GM23338 (cell line): ENCODE measurements at regions not wholly inside any gene's neighbourhood (a gene's known extent, or its start where the extent isn't known, plus 50 kb on each side); places are given as distances from the start of the nearest gene placed in this dataset.

Experiments
- ATAC-seq: fragments of 200-7000 bp; cut with Tn5 transposase; 3 replicates; pipeline ENCODE4 v1.9.1; 2020
- DNase-seq: peaks from one replicate; pipeline ENCODE4 v3.0.0-alpha.2; 2015; ENCODE audit warnings: low spot score
- H2AFZ ChIP-seq: fragments of 200-600 bp; sonication (generic); 2 replicates; pipeline ENCODE4 v1.8.0; 2016; ENCODE audit warnings: antibody characterized with exemption, mild to moderate bottlenecking, moderate library complexity
- H3F3A ChIP-seq: fragments of 200-600 bp; sonication (generic); replicated peaks from 2 replicates; pipeline ENCODE4 v1.8.0; 2017; ENCODE audit warnings: antibody characterized with exemption, mixed run types, low read depth
- H3K27ac ChIP-seq: fragments of 200-600 bp; sonication (generic); 2 replicates; pipeline ENCODE4 v1.6.1; 2016; ENCODE audit warnings: low read depth
- H3K27me3 ChIP-seq: fragments of 200-600 bp; sonication (generic); 2 replicates; pipeline ENCODE4 v1.8.0; 2016; ENCODE audit warnings: mild to moderate bottlenecking, mixed run types, moderate library complexity; ENCODE audit not compliant: insufficient read depth
- H3K36me3 ChIP-seq: fragments of 200-600 bp; sonication (generic); 2 replicates; pipeline ENCODE4 v1.8.0; 2016; ENCODE audit warnings: mild to moderate bottlenecking; ENCODE audit not compliant: insufficient read depth
- H3K4me1 ChIP-seq: fragments of 200-600 bp; sonication (generic); 2 replicates; pipeline ENCODE4 v1.8.0; 2016; ENCODE audit warnings: mild to moderate bottlenecking, moderate library complexity; ENCODE audit not compliant: insufficient read depth
- H3K4me2 ChIP-seq: fragments of 200-600 bp; sonication (generic); 2 replicates; pipeline ENCODE4 v1.7.1; 2017; ENCODE audit warnings: mixed run types
- H3K4me3 ChIP-seq: fragments of 200-600 bp; sonication (generic); 2 replicates; pipeline ENCODE4 v1.6.1; 2016; ENCODE audit warnings: mixed run types
- H3K79me2 ChIP-seq: fragments of 200-600 bp; sonication (generic); replicated peaks from 2 replicates; pipeline ENCODE4 v1.8.0; 2017; ENCODE audit warnings: mild to moderate bottlenecking; ENCODE audit not compliant: insufficient read depth
- H3K9me2 ChIP-seq: fragments of 200-600 bp; sonication (generic); 2 replicates; pipeline ENCODE4 v1.8.0; 2017; ENCODE audit not compliant: insufficient read depth
- H4K20me1 ChIP-seq: fragments of 200-600 bp; sonication (generic); replicated peaks from 2 replicates; pipeline ENCODE4 v1.8.0; 2017; ENCODE audit warnings: mild to moderate bottlenecking; ENCODE audit not compliant: insufficient read depth
- H3K27ac Mint-ChIP-seq: 2 replicates; pipeline ENCODE4 v1.8.0; 2020; ENCODE audit warnings: inconsistent platforms, mild to moderate bottlenecking, moderate library complexity, mixed read lengths
- H3K27me3 Mint-ChIP-seq: 3 replicates; pipeline ENCODE4 v1.8.0; 2022; ENCODE audit warnings: low read depth, mild to moderate bottlenecking, moderate library complexity, mixed read lengths, inconsistent platforms; ENCODE audit not compliant: insufficient read depth, poor library complexity
- H3K36me3 Mint-ChIP-seq: 3 replicates; pipeline ENCODE4 v1.8.0; 2021; ENCODE audit warnings: low read depth, mild to moderate bottlenecking, inconsistent platforms, moderate library complexity, mixed read lengths
- H3K4me1 Mint-ChIP-seq: 3 replicates; pipeline ENCODE4 v1.8.0; 2020; ENCODE audit warnings: mild to moderate bottlenecking, inconsistent platforms, mixed read lengths
- H3K4me3 Mint-ChIP-seq: 3 replicates; pipeline ENCODE4 v1.8.0; 2021; ENCODE audit warnings: moderate library complexity, mild to moderate bottlenecking, inconsistent platforms, mixed read lengths
- H3K9me3 Mint-ChIP-seq: 3 replicates; pipeline ENCODE4 v1.8.0; 2020; ENCODE audit warnings: moderate library complexity, mild to moderate bottlenecking, inconsistent platforms, mixed read lengths
- CREB1 ChIP-seq: fragments of 250-450 bp; sonication (Bioruptor Pico); IDR thresholded peaks from 2 replicates; pipeline ENCODE4 v1.5.0; 2020; ENCODE audit warnings: low read depth, mild to moderate bottlenecking, moderate library complexity
- ETS1 ChIP-seq: IDR thresholded peaks from 2 replicates; pipeline ENCODE4 v1.6.1; 2016; ENCODE audit warnings: antibody characterized with exemption
- EZH2 ChIP-seq: fragments of 200-600 bp; sonication (generic); IDR thresholded peaks from one replicate; pipeline ENCODE4 v1.8.0; 2017; ENCODE audit warnings: antibody characterized with exemption, mild to moderate bottlenecking, low read depth; ENCODE audit not compliant: unreplicated experiment
- EZH2phosphoT487 ChIP-seq: fragments of 200-600 bp; sonication (generic); IDR thresholded peaks from one replicate; pipeline ENCODE4 v1.8.1; 2018; ENCODE audit warnings: antibody characterized with exemption; ENCODE audit not compliant: unreplicated experiment
- JUNB ChIP-seq: IDR thresholded peaks from one replicate; pipeline ENCODE4 v1.6.1; 2016; ENCODE audit warnings: antibody characterized with exemption; ENCODE audit not compliant: unreplicated experiment
- NANOG ChIP-seq: IDR thresholded peaks from 2 replicates; pipeline ENCODE4 v1.6.1; 2016; ENCODE audit warnings: antibody characterized with exemption, borderline replicate concordance
- POLR2AphosphoS5 ChIP-seq: IDR thresholded peaks from 2 replicates; pipeline ENCODE4 v1.6.1; 2016; ENCODE audit warnings: antibody characterized with exemption, low read depth
- STAT1 ChIP-seq: IDR thresholded peaks from one replicate; pipeline ENCODE4 v1.6.1; 2016; ENCODE audit warnings: antibody characterized with exemption; ENCODE audit not compliant: unreplicated experiment
- ZNF114 ChIP-seq: fragments of 250-450 bp; sonication (Bioruptor Pico); IDR thresholded peaks from 2 replicates; pipeline ENCODE4 v1.5.0; 2020; ENCODE audit warnings: mild to moderate bottlenecking, moderate library complexity
- ZNF331 ChIP-seq: fragments of 250-450 bp; sonication (Bioruptor Pico); IDR thresholded peaks from 2 replicates; pipeline ENCODE4 v1.5.0; 2020; ENCODE audit warnings: low read depth, mild to moderate bottlenecking, moderate library complexity
- ZNF462 ChIP-seq: fragments of 250-450 bp; sonication (Bioruptor Pico); IDR thresholded peaks from 2 replicates; pipeline ENCODE4 v1.5.0; 2020; ENCODE audit warnings: mild to moderate bottlenecking, moderate library complexity
- TF ChIP-seq, protein P1 (sequence below): IDR thresholded peaks from one replicate; pipeline ENCODE4 v1.6.1; 2018; ENCODE audit warnings: antibody characterized with exemption; ENCODE audit not compliant: unreplicated experiment
- TF ChIP-seq, protein P2 (sequence below), 2 experiments: fragments of 200-600 bp in 1 of 2; sonication (generic) in 1 of 2; conservative IDR thresholded peaks; 2 replicates each; pipeline versions ENCODE4 v1.5.1 to v1.6.1; 2016 to 2017; ENCODE audit warnings: antibody characterized with exemption in 2 of 2, low read depth in 2 of 2, mild to moderate bottlenecking in 2 of 2, moderate library complexity in 1 of 2

- H3K27me3 ChIP-seq: no peaks in the 10 kb centered on the region
- no peaks in the 10 kb centered on the region for H3K4me1 ChIP-seq
- ATAC-seq (no peak), DNase-seq (no peak)
- Mint-ChIP-seq H3K9me3 (peaks cover 76% of the 10 kb centered on the region), H3K4me3 (no peak overlapping the region), H3K27ac (no peak overlapping the region), H3K36me3 (peaks cover 10% of the 10 kb centered on the region), H3K4me1 (no peaks in the 10 kb centered on the region), H3K27me3 (no peaks in the 10 kb centered on the region)
- H4K20me1 ChIP-seq: no peaks in the 10 kb centered on the region
- H3K9me2 ChIP-seq: no peaks in the 10 kb centered on the region
- no peak overlapping the region for H3K4me2 ChIP-seq
- H2AFZ ChIP-seq: no peak overlapping the region
- no peaks in the 10 kb centered on the region for H3F3A ChIP-seq
- H3K4me3 ChIP-seq: no peak overlapping the region
- H3K27ac ChIP-seq: no peak overlapping the region
- no peak for TF ChIP-seq ETS1
- no peak for TF ChIP-seq ZNF331 (CRISPR knock-in tag)
- TF ChIP-seq STAT1: no peak
- TF ChIP-seq ZNF462 (CRISPR knock-in tag): no peak
- TF ChIP-seq JUNB: no peak
- TF ChIP-seq, protein P1, sequence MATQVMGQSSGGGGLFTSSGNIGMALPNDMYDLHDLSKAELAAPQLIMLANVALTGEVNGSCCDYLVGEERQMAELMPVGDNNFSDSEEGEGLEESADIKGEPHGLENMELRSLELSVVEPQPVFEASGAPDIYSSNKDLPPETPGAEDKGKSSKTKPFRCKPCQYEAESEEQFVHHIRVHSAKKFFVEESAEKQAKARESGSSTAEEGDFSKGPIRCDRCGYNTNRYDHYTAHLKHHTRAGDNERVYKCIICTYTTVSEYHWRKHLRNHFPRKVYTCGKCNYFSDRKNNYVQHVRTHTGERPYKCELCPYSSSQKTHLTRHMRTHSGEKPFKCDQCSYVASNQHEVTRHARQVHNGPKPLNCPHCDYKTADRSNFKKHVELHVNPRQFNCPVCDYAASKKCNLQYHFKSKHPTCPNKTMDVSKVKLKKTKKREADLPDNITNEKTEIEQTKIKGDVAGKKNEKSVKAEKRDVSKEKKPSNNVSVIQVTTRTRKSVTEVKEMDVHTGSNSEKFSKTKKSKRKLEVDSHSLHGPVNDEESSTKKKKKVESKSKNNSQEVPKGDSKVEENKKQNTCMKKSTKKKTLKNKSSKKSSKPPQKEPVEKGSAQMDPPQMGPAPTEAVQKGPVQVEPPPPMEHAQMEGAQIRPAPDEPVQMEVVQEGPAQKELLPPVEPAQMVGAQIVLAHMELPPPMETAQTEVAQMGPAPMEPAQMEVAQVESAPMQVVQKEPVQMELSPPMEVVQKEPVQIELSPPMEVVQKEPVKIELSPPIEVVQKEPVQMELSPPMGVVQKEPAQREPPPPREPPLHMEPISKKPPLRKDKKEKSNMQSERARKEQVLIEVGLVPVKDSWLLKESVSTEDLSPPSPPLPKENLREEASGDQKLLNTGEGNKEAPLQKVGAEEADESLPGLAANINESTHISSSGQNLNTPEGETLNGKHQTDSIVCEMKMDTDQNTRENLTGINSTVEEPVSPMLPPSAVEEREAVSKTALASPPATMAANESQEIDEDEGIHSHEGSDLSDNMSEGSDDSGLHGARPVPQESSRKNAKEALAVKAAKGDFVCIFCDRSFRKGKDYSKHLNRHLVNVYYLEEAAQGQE: no peak
- TF ChIP-seq CREB1 (CRISPR knock-in tag): no peak
- no peak for TF ChIP-seq NANOG
- no peak for TF ChIP-seq POLR2AphosphoS5
- TF ChIP-seq, protein P2, sequence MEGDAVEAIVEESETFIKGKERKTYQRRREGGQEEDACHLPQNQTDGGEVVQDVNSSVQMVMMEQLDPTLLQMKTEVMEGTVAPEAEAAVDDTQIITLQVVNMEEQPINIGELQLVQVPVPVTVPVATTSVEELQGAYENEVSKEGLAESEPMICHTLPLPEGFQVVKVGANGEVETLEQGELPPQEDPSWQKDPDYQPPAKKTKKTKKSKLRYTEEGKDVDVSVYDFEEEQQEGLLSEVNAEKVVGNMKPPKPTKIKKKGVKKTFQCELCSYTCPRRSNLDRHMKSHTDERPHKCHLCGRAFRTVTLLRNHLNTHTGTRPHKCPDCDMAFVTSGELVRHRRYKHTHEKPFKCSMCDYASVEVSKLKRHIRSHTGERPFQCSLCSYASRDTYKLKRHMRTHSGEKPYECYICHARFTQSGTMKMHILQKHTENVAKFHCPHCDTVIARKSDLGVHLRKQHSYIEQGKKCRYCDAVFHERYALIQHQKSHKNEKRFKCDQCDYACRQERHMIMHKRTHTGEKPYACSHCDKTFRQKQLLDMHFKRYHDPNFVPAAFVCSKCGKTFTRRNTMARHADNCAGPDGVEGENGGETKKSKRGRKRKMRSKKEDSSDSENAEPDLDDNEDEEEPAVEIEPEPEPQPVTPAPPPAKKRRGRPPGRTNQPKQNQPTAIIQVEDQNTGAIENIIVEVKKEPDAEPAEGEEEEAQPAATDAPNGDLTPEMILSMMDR (conservative IDR thresholded peaks at IDR 0.05; ENCODE audit: low read depth in 2 of 2): no peak
- TF ChIP-seq EZH2phosphoT487: no peak
- no peak for TF ChIP-seq ZNF114
- no peak for TF ChIP-seq EZH2
- no peaks in the 10 kb centered on the region for H3K36me3 ChIP-seq
- H3K79me2 ChIP-seq: no peaks in the 10 kb centered on the region
These were observed 361.0 kb downstream of the SQOR start for GRCh38 chr15:45995800-45996199.
